HG02973 (cell line): ENCODE measurements at regions not wholly inside any gene's neighbourhood (a gene's known extent, or its start where the extent isn't known, plus 50 kb on each side); places are given as distances from the start of the nearest gene placed in this dataset.

Experiments used
- ATAC-seq: cut with Tn5 transposase; IDR thresholded peaks from one replicate; pipeline ENCODE4 v1.9.1; 2021; ENCODE audit warnings: moderate library complexity; ENCODE audit not compliant: unreplicated experiment

GRCh38 chr18:38481576-38481975 is 916.0 kb upstream of the CELF4 start:
- ATAC-seq = no peak

GRCh38 chr18:38475686-38476085 is 910.1 kb upstream of the CELF4 start:
- no peak for ATAC-seq

GRCh38 chr18:38473535-38473934 is 907.9 kb upstream of the CELF4 start:
- no peak for ATAC-seq

GRCh38 chr18:38470421-38470820 is 904.8 kb upstream of the CELF4 start:
- ATAC-seq = no peak

GRCh38 chr18:38466426-38466825 is 900.8 kb upstream of the CELF4 start:
- no peak for ATAC-seq

- no peak for ATAC-seq
Measured at GRCh38 chr18:38464024-38464423, 898.4 kb upstream of the CELF4 start.

- no peak for ATAC-seq
Measured at GRCh38 chr18:38460657-38461056, 895.1 kb upstream of the CELF4 start.

- ATAC-seq = no peak
Measured at GRCh38 chr18:38459131-38459994, 893.8 kb upstream of the CELF4 start.

- no peak for ATAC-seq
Measured at GRCh38 chr18:38458698-38459097, 893.1 kb upstream of the CELF4 start.

- ATAC-seq = no peak
Measured at GRCh38 chr18:38456253-38456652, 890.7 kb upstream of the CELF4 start.

- no peak for ATAC-seq
Measured at GRCh38 chr18:38454764-38455469, 889.3 kb upstream of the CELF4 start.

- ATAC-seq = no peak
Measured at GRCh38 chr18:38453880-38454279, 888.3 kb upstream of the CELF4 start.

- ATAC-seq = no peak
Measured at GRCh38 chr18:38450876-38451275, 885.3 kb upstream of the CELF4 start.

- no peak for ATAC-seq
Measured at GRCh38 chr18:38445804-38446145, 880.2 kb upstream of the CELF4 start.

GRCh38 chr18:38444971-38445803 is 879.6 kb upstream of the CELF4 start:
- no peak for ATAC-seq

GRCh38 chr18:38427736-38428135 is 862.1 kb upstream of the CELF4 start:
- ATAC-seq = no peak

- ATAC-seq = no peak
Measured at GRCh38 chr18:38427234-38427633, 861.6 kb upstream of the CELF4 start.

GRCh38 chr18:38421872-38422615 is 856.4 kb upstream of the CELF4 start:
- ATAC-seq = no peak

GRCh38 chr18:38421021-38421420 is 855.4 kb upstream of the CELF4 start:
- ATAC-seq = no peak

GRCh38 chr18:38420611-38421010 is 855.0 kb upstream of the CELF4 start:
- ATAC-seq = no peak

- no peak for ATAC-seq
Measured at GRCh38 chr18:38415811-38416210, 850.2 kb upstream of the CELF4 start.
